OCI-LY7 (cell line): ENCODE measurements at regions not wholly inside any gene's neighbourhood (a gene's known extent, or its start where the extent isn't known, plus 50 kb on each side); places are given as distances from the start of the nearest gene placed in this dataset.

Experiments used
- EZH2phosphoT487 ChIP-seq: fragments of 200-600 bp; sonication (generic); IDR thresholded peaks from 2 replicates; pipeline ENCODE4 v1.6.1; 2018; ENCODE audit warnings: low read depth, borderline replicate concordance, mild to moderate bottlenecking, mixed run types, antibody characterized with exemption, low read length, moderate library complexity, mixed read lengths
- TF ChIP-seq, protein P1 (sequence below): fragments of 200-600 bp; sonication (generic); conservative IDR thresholded peaks from 2 replicates; pipeline ENCODE4 v1.5.1; 2014; ENCODE audit warnings: mild to moderate bottlenecking, antibody characterized with exemption, low read length, moderate library complexity, mixed read lengths

DNA sequence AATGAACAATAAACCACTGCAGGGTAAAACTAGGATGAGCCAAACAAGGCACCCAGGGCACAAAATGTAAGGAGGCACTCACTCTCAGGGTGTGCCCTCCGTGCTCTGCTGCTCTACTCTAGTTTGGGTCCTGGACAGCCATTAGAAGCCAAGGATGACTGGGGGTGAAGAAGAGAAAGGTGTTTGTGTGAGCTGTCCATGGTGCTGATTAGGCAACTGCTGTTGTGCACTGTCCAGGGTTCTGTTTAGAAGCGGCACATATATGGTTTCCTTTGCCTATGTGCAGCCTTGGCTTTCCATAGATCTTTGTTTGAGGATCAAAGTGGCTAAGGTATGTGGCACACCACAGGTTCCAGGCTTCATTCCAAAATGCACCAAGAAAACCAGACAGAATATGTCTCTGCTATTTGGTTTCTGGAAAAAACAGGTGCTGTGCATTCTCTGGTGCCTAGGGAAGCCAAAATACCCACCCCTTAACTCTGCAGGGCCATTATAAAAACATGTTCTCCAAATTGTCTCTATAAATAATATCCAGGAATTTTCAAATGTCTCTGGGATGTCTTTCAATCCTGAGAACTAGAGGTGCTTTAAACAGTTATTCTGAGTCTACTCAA is 123.5 kb downstream of the CBLN1 start:
- TF ChIP-seq, protein P1, sequence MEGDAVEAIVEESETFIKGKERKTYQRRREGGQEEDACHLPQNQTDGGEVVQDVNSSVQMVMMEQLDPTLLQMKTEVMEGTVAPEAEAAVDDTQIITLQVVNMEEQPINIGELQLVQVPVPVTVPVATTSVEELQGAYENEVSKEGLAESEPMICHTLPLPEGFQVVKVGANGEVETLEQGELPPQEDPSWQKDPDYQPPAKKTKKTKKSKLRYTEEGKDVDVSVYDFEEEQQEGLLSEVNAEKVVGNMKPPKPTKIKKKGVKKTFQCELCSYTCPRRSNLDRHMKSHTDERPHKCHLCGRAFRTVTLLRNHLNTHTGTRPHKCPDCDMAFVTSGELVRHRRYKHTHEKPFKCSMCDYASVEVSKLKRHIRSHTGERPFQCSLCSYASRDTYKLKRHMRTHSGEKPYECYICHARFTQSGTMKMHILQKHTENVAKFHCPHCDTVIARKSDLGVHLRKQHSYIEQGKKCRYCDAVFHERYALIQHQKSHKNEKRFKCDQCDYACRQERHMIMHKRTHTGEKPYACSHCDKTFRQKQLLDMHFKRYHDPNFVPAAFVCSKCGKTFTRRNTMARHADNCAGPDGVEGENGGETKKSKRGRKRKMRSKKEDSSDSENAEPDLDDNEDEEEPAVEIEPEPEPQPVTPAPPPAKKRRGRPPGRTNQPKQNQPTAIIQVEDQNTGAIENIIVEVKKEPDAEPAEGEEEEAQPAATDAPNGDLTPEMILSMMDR = no peak
- no peak for TF ChIP-seq EZH2phosphoT487
